ENCODE measurements at regions not wholly inside any gene's neighbourhood (a gene's known extent, or its start where the extent isn't known, plus 50 kb on each side); places are given as distances from the start of the nearest gene placed in this dataset.

DNA sequence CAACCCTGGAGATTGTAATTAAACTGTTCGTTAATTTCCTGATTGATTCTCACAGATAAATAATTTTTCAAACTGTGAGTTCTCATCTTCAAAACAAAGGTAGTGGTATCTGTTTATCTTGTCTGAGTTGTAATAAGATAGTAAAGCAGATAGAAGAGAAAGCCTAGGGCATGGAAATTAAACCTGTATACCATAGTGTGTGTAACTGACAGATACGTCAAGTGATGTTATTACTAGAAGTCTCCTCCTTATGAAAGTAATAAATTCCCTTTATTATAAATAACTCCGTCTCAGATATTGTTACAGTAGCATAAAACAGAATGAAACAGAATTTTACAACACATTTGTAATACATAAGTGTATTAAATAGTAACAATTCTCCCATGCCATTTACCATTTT lies 1065.1 kb downstream of the SLITRK1 start:
- no peak for DNase-seq (ENCODE audit: low read depth)

DNA sequence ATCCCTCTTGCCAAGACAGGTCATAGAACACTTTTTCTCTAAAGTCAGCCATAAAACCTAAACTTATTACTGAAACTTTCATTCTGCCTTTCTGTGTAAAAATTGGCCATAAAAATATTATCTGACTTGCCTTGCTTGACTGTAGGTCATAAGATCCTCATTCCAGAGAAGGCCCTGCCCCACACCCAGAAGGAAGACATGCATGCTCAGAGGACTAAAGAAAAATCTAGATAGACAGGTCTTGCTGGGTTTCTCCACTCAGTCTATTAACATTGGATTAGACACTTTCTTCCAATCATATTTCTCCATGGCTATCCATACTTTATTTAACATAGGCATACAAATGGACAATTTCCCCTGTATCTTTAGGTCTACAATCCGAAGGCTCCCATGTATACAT lies 1066.5 kb downstream of the SLITRK1 start:
- DNase-seq (ENCODE audit: low read depth): no peak

DNA sequence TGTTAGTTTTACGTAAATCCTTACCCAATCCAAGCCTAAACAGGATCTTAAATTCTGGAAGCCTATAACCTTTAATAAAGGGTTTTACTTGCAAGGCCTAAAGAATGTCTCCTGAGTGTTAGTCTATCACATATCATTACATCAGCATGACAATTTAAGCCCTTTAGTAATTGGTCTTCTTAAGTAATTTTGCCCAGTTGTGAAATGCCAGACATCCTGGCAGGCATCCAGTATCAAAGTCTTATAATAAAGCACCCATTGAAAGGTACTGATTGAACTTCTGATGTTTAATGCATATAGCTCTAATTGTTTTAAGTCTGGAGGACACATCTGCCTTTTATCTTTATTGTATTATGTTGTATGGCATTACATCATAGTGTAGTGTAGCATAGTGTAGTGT lies 1078.9 kb downstream of the SLITRK1 start:
- no peak for DNase-seq (ENCODE audit: low read depth)

DNA sequence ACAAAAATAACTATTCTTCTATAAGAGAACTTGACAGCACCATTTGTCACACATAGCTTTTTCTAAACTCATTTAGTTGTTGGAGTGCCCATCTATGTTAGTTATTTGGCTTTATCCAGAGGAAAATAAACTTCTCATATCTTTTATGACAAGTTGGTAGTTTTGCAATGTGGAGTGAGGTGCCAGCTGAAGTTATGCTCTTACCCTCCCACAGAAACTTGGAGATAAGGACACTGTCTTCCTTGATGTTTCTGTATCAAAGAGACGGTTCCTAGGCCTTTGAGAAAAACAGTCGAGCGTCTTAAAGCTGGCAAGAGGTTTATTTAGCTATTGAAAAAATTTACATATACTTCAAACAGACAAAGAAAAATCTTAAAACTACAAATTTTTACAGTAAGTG lies 1079.7 kb downstream of the SLITRK1 start:
- DNase-seq (ENCODE audit: low read depth): no peak

DNA sequence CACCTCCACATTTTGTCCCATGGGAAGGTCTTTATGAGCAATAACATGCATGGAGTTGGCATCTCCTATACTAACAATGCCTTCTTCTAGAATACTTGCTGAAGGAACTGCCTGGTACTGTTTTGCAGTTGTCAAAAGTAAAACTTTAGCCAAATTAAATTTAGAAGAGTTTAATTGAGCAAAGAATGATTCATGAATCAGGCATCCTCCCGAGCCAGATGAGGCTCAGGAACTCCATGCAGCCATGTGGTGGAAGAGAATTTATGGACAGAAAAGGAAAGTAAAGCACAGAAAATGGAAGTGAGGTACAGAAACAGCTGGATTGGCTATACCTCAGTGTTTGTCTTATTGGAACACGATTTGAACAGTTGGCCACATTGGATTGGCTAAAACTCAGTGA lies 1081.9 kb downstream of the SLITRK1 start:
- DNase-seq (ENCODE audit: low read depth): no peak

DNA sequence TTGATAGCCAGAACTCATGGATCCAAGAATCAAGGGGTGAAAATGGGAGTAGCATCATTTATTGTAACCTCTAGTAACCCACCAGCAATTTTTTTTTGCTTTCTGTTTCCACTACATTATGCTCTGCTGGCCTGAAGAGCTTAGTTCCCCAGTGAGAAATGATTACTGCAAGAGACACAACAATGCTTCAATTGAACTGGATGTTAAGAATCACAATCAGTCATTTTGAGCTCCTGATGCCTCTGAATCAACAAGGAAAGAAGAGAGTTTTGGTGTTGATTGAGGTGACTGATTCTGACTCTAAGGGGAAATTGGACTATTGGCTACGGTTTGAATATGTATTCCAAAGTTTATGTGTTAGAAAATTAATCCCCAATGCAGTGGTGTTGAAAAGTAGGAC lies 1084.4 kb downstream of the SLITRK1 start:
- no peak for DNase-seq (ENCODE audit: low read depth)

DNA sequence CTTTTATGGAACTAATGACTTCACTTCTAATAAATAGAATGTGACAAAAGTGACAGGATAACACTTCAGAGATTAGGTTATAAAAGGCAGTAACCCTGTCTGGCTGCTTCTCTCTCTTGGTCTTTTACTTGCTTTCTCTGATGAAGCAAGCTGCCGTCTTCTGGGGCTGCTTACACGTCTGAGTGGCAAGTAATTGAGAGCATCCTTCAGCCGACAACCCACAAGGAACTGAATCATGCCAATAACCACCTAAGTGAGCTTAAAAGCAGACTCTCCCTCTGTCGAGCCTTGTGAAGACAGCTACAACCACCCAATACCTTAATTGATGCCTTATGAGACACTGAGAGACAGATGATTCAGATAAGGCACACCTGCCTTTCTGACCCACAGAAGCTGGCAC lies 1091.2 kb downstream of the SLITRK1 start:
- no peak for DNase-seq (ENCODE audit: low read depth)

DNA sequence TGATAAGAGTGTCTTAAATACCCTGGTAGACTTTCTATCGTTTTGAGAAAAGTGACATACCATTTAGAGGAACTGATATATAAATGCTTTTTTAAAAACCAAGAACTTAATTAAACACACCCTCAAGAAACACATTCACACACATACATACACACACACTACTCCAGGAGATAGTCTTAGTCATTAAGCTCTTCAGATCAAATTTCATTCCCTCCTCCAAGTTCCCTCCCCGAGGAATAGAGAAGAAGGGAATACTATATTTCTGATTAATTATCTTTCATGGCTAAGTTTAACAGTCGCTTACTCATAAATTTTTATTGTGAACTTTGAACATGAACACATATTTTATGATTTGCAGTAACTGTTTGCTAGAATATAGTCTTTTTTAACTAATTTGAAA lies 1109.5 kb downstream of the SLITRK1 start:
- DNase-seq (ENCODE audit: low read depth): no peak

DNA sequence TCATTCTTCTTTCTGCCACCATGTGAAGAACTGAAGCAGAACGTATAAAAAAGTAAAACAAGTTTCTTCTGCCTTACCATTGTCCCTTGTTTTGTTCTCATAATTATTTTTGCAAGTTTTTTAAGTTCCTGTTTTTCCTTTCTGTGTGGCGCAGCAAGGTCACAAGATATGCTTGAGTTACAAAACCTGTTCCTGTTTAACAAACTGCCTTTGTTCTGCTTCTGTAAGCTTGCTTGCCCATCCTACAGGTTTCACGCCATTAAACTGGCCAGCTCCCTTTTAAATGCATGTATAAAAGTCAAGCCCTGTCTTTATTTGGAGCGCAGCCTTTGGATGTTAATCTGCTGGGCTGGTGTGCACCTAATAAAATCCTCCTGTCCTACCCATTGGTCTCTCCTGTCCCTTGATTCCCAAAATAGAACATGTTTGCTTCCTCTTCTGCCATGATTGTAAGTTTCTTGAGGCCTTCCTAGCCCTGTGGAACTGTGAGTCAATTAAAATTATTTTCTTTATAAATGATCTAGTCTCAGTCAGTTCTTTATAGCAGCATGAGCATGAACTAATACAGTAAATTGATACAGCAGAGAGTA lies 1115.4 kb downstream of the SLITRK1 start:
- DNase-seq (ENCODE audit: low read depth): no peak

DNA sequence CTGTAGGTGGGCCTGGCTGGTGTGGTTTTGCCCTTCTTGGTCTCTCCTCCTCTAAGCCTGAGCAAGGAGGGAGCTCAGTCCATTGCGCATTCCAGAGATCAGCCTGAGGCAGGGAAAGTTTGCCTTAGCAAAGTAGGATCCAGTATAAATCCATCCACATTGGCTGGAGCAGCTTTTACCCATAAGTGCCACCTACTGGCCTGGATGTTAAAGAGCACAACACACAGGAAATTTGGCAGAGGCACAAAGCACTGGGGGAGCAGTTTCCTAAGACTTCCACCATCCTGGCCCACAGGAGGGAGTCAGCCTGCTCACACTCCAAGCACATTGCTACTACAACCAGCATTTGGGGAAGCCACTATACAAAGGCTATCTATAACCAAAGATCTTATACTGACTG lies 1124.2 kb downstream of the SLITRK1 start:
- DNase-seq (ENCODE audit: low read depth): no peak

DNA sequence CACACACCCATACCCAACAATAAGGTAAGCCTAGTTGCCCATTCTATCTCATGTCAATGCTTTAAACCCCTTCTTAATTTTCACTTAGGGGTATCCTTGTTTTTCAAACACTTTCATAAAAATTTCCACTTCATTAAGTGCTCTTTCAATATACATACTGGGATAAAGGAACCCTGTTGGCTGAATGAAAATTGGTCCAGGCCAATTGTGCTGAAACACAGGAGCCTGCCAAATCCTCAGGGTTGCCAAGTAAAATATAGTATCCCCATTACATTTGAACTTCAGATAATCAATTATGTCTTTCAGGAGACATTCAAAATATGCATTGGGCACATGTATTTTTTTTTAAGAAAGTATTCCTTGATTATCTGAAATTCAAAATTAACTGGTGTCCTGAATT lies 1131.1 kb downstream of the SLITRK1 start:
- no peak for DNase-seq (ENCODE audit: low read depth)

DNA sequence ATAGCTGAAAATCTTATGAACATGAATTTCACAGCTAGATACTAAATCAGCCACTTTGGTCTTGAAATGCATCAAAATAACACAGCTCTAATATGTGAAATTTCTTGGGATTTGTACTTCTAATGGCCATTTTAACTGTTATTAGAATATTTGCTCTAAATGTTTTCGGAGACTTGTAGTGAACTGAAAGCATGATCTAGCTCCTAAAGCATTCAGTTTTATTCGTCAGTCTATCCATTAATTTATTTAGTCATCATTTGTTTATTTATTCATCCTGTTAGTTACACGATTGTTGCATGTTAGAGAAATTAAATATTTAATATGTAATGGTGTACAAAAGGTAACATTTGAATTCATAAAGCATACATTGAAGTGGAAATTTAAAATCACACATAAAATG lies 1132.7 kb downstream of the SLITRK1 start:
- no peak for DNase-seq (ENCODE audit: low read depth)

DNA sequence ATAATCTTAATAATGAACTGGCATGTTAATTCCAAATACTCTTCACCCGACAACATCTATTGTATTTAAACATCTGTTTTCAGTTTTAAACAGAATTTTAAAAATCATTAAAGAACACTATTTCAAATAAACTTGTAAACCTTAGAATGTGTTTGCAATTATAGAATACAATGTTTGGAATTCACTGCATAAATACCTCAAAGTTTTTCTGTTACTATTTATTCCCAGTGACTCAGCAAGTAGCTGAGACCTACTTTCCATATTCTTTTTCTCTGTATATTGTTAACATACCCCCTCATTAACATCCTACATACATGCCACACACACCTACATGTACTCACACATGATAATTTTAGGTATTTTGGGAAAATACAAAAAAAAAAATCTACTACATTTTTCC lies 1134.3 kb downstream of the SLITRK1 start:
- no peak for DNase-seq (ENCODE audit: low read depth)

DNA sequence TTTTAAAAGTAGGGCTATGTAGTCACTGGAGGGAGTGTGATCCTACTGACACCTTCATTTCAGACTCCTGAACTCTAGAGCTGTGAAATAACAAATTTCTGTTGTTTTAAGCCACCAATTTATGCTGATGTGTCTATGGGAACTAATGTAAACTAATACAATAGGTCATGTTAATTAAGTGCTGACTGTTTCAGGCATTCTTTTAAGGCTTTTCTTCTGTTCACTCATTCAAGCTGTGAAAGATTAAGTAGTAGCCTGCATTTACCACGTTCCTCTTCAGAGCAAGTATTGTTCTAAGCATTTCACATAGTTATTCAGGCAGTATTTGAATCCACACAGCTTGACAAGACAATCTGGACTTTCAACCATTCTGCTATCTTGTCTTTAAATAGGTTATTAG lies 1135.0 kb downstream of the SLITRK1 start:
- no peak for DNase-seq (ENCODE audit: low read depth)

DNA sequence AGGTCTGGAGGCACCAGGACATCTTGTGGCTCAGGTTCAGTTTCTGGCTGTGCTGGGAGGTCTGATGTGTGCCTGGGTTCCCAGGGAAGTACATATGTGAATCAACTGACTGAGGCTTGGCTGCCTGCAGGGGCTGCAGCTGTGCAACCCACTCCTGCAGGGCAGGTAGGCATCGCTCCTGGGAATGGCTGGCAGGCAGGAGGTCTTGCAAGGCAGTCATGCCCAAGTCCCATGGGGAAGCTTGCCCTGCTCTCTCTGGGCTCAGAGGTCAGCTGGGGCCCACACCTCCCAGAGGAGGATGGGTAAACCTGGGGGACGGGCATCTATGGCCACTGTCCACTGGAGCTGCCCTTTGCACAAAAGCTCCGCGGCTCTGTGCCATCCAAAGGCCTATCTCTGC lies 1141.8 kb downstream of the SLITRK1 start:
- no peak for DNase-seq (ENCODE audit: low read depth)

DNA sequence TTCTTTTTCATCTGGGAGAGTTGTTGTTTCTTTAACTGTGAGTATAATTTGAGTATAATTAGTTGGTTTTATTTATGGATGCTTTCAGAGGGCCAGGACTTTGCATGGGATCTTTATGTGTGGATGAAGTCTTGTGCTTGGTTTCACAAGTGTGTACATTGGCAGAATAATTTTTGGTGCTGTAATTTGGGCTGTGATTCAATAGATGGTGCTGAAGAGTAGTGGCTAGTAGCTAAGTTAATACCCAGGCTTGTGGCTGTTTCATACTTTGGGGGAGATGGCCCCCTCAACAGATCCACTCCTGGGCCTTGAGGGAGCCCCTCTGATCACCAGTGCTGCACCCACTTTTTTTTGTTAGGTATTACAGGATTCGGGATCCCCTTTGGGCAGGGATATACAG lies 1142.4 kb downstream of the SLITRK1 start:
- DNase-seq (ENCODE audit: low read depth): no peak

DNA sequence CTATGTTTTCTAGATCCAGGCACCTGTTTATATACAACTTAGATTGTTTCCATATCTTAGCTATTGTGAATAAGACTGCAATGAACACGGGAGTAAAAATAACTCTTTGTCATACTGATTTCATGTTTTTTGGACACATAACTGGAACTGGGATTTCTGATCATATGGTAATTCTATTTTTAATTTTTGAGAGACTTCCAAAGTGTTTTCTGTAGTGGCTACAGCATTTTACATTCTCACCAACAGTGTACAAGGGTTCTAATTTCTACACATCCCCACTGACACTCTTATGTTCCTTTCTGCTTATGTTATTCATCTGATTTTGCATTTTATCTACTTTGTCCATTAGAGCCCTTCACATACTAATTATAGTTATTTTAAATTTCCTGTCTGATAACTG lies 1152.9 kb downstream of the SLITRK1 start:
- no peak for DNase-seq (ENCODE audit: low read depth)

DNA sequence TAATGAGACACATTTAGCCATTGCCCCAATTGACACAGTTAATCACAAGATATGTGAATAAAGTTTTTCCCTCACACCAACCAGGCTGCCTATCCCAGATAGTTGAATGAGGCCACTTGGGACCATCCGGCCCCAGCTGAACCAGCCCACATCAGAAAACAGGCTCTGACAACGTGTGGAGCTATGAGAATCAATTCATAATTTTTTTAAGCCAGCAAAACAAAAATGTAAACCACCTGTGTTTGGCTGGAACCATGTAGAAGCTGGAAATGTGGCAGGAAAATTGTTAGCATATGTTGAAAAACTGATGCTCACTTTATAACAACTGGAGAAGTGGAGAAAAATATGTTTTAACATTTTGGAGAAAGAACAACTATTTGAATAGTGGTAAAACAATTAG lies 1161.3 kb downstream of the SLITRK1 start:
- DNase-seq (ENCODE audit: low read depth): no peak

DNA sequence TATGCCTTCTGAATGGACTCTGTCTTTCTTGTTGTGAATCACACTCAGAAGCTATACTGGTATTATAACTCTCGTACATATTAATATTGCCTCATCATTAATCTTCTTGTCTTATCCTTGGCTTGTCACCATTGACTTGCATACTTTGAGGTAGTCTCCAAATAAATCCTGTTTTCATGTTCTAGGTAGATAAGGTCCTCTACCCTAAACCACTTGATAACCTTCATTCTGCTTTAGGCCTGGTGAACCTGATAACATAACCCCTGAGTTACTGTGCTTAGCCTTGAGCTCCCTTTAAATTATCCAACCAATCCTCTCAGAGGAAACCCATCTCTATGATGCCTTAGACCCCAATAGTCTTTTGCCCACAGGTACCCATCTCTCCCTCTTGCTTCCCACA lies 1162.3 kb downstream of the SLITRK1 start:
- DNase-seq (ENCODE audit: low read depth): no peak

DNA sequence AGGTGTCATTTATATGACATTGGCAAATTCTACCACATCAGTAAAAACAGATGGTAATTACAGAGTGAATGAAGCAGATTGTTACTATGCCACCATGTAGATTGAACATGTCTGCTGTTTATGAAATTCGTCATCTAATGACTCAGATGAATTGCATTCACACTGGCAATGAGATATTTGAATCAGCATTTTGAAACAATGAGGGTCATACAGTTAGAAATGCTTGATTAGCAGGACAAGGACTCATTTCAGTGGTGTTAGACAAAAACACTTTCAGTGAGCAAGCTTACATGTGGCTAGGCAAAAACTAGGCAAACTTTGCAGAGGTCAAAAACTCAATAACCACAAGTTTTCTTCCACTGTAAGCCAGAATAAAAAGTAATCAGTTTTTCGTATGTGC lies 1165.0 kb downstream of the SLITRK1 start:
- no peak for DNase-seq (ENCODE audit: low read depth)

DNA sequence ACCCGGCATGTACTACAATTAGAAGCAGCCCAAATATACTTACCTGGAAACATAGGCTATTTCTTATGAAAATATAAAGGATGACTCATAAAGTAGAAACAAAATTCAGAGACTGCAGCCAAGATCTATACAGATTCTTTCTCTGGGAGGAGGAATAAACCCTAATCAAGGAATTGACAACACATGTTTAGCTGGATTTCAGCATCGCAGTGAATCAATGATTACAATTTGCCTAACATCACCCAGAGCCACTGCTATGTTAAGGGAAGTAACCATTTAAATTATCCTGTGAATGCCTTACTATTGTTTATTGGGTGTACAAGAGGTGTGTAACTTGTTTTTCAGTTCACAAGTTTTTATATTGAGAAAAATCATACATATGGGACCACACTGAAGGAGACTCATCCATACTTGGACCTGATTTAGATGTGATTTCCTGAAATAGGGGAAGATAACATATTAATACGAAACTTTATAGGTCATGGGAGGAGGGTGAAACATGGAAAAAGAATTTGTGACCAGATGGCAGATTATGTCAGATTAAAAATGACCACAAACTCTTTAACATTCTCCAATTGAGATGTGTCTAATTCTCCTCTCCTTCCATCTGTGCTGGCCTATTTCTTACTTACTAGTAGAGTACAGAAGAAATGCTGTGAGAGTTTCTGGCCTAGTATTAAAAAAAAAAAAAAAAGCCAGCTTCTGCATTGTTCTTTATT lies 1168.4 kb downstream of the SLITRK1 start:
- DNase-seq (ENCODE audit: low read depth): no peak

DNA sequence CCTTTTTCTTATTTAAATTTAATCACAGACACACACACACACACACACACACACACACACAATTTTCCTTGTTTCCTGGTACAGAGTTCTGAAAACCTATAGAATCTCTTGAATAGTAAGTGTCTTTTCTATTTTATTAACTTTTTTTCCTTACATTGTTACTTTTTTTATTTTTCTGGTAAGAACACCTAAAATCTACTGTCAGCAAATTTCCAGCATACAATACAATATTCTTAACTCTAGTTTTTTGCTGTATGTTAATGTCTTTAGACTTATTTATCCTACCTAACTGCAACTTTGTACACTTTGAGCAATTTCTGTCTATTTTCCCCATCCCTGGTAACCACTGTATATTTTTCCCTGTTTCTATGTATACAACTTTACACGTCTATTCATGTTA lies 1179.8 kb downstream of the SLITRK1 start:
- DNase-seq (ENCODE audit: low read depth): no peak

DNA sequence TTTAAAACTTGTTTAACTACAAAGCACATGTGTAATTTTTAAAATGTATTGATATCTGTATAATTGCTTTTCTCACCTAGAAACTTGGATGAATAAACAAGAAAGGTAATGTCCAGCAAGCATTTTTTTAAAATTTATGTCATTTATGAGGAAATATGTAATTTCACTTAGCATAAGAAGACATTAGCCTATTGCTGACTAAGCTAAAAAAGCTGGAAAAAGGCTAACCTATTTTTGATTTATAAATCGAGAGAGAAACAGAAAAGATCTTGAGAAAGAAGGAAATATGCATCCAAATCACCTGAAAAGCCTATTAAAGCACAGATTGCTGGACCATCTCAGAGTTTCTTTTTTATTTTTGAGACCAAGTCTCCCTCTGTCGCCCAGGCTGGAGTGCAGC lies 1181.3 kb downstream of the SLITRK1 start:
- no peak for DNase-seq (ENCODE audit: low read depth)

DNA sequence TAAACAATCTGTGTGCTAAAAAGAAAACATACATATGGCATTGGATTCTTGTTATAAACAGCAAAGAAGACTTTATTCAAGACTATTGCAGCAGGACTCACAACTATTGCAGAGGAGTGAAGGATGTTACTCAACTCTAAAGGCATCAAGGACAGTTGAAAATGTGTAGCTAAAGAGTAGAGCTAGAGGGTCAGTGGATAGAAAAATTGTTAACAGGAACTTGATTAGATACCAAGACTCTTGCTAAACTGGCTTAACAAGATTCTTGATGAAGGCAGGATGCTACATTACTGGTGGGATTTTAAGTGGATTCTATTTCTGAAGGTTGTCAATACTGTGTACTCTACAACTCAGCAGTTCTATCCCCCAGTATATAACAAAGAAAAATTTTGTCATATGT lies 1183.3 kb downstream of the SLITRK1 start:
- DNase-seq (ENCODE audit: low read depth): no peak

Data from activated gamma-delta T cell treated with anti-CD3 and anti-CD28 coated beads, Interleukin-2, amount 50 U/mL, for 16 hours (primary cell).